Adrenal gland (tissue), 9 donors: ENCODE measurements at regions not wholly inside any gene's neighbourhood (a gene's known extent, or its start where the extent isn't known, plus 50 kb on each side); places are given as distances from the start of the nearest gene placed in this dataset.

Experiments used
- DNase-seq, 7 donors: peaks; one replicate each; pipeline ENCODE4 v3.0.0-alpha.2; 2019 to 2020
- H3K27ac ChIP-seq, 5 donors: fragments of 200-600 bp; sonication (generic) in 4 of 5; 1 replicate in 3 of 5; 2 replicates in 2 of 5; pipeline versions ENCODE4 v1.5.1 to v1.8.0; 2016 to 2020; ENCODE audit warnings: mild to moderate bottlenecking in 1 of 5
- H3K27me3 ChIP-seq: fragments of 200-600 bp; 2 replicates; pipeline ENCODE4 v1.8.0; 2021
- H3K36me3 ChIP-seq, 2 donors: fragments of 200-600 bp; replicated peaks in 1 of 2; 1 replicate in 1 of 2; 2 replicates in 1 of 2; pipeline versions ENCODE4 v1.5.1 to v1.8.0; 2018 to 2022
- H3K4me1 ChIP-seq, 2 donors: fragments of 200-600 bp; replicated peaks in 1 of 2; 1 replicate in 1 of 2; 2 replicates in 1 of 2; pipeline versions ENCODE4 v1.5.1 to v1.8.0; 2018 to 2021
- H3K4me3 ChIP-seq, 4 donors: fragments of 200-600 bp; sonication (generic) in 3 of 4; one replicate each; pipeline ENCODE4 v1.5.1; 2016 to 2018
- H3K9me3 ChIP-seq, 3 donors: fragments of 200-600 bp; sonication (generic) in 1 of 3; replicated peaks in 1 of 3; 1 replicate in 2 of 3; 2 replicates in 1 of 3; pipeline versions ENCODE4 v1.5.1 to v1.8.0; 2016 to 2021
- CTCF ChIP-seq, 6 experiments: fragments of 450-650 bp in 4 of 6; fragments of 200-600 bp in 2 of 6; sonication (generic) in 1 of 6; IDR thresholded peaks; 1 replicate in 5 of 6; 2 replicates in 1 of 6; pipeline versions ENCODE4 v1.5.1 to v1.8.0; 2016 to 2021; ENCODE audit warnings: antibody characterized with exemption in 6 of 6, mild to moderate bottlenecking in 2 of 6, moderate library complexity in 1 of 6
- POLR2A ChIP-seq, 2 donors: fragments of 450-650 bp; IDR thresholded peaks; one replicate each; pipeline ENCODE4 v1.6.1; 2017; ENCODE audit warnings: antibody characterized with exemption in 2 of 2, mild to moderate bottlenecking in 2 of 2, moderate library complexity in 1 of 2
- WGBS, 4 donors: extraction: QIAGEN DNeasy Blood & Tissue Kit in 2 of 4; methylation state at CpG; one replicate each; pipeline versions ENCODE4 v1.1.5 to v1.1.7; 2013 to 2017; 5-methylcytosine and 5-hydroxymethylcytosine counted together
- intact Hi-C, 2 donors: fragments of 100-400 bp; cut with DNase I; formaldehyde crosslinking; loops; one replicate each; pipeline versions ENCODE4 v1.14.1 to v1.15.0; 2022 to 2023
- donor health status: healthy with polysubstance abuse.
- donor health status: Bipolar disorder and iron deficiency.
- donor health status: DM: yes; HTN: yes; CAD: no.
- donor health status: DM: no; HTN: no; CAD: no.
- donor health status: DM: no; HTN: no; CAD: no.

- Histone ChIP-seq H3K9me3 (no peaks in the 10 kb centered on the region), H3K4me3 (no peak overlapping the region), H3K4me1 (no peaks in the 10 kb centered on the region), H3K36me3 (no peaks in the 10 kb centered on the region), H3K27ac (no peak overlapping the region), H3K27me3 (no peaks in the 10 kb centered on the region)
- no peak for DNase-seq
- intact Hi-C loops: no loop called here
- no peak for TF ChIP-seq CTCF (IDR thresholded peaks at IDR 0.05)
- no peak for TF ChIP-seq POLR2A (IDR thresholded peaks at IDR 0.05)
Measured at GRCh38 chrX:23497919-23498318, 163.3 kb downstream of the PTCHD1 start.

- H3K36me3 ChIP-seq: no peaks in the 10 kb centered on the region
- no peak for DNase-seq
- H3K27me3 ChIP-seq: no peaks in the 10 kb centered on the region
- H3K4me1 ChIP-seq: no peaks in the 10 kb centered on the region
- TF ChIP-seq CTCF (IDR thresholded peaks at IDR 0.05) (no peak), POLR2A (IDR thresholded peaks at IDR 0.05) (no peak)
- no peak overlapping the region for H3K27ac ChIP-seq
- WGBS, 4 donors: 60 to 65% (median 63%) methylated on average over 4 of the region's 4 CpGs
- H3K9me3 ChIP-seq: no peaks in the 10 kb centered on the region
- no peak overlapping the region for H3K4me3 ChIP-seq
- intact Hi-C loops: no loop called here
Measured at GRCh38 chrX:23501974-23502373, 165.3 kb upstream of the PRDX4 start.

GRCh38 chrX:23503835-23504539 is 163.3 kb upstream of the PRDX4 start:
- intact Hi-C loops: no loop called here
- Histone ChIP-seq H3K4me3 (no peak overlapping the region), H3K27ac (no peak overlapping the region), H3K9me3 (no peaks in the 10 kb centered on the region), H3K4me1 (no peaks in the 10 kb centered on the region), H3K36me3 (no peaks in the 10 kb centered on the region), H3K27me3 (no peaks in the 10 kb centered on the region)
- peak; percentile 64 to 84 (median 80) for DNase-seq
- TF ChIP-seq CTCF (IDR thresholded peaks at IDR 0.05): no peak
- no peak for TF ChIP-seq POLR2A (IDR thresholded peaks at IDR 0.05)
- WGBS, 4 donors: 44 to 60% (median 49%) methylated on average over 7 to 8 of the region's 8 CpGs

GRCh38 chrX:23504540-23504884 is 162.8 kb upstream of the PRDX4 start:
- 79 to 90% (median 81%) methylated on average over 5 to 6 of the region's 6 CpGs for WGBS, 4 donors

More at GRCh38 chrX:23504540-23504884, 162.8 kb upstream of the PRDX4 start:
- H3K4me1 ChIP-seq: no peaks in the 10 kb centered on the region
- H3K27ac ChIP-seq: no peak overlapping the region
- intact Hi-C loops: no loop called here
- H3K4me3 ChIP-seq: no peak overlapping the region
- H3K36me3 ChIP-seq: no peaks in the 10 kb centered on the region
- H3K27me3 ChIP-seq: no peaks in the 10 kb centered on the region
- DNase-seq: no peak
- no peaks in the 10 kb centered on the region for H3K9me3 ChIP-seq
- TF ChIP-seq POLR2A (IDR thresholded peaks at IDR 0.05) (no peak), CTCF (IDR thresholded peaks at IDR 0.05) (no peak)
